ENCODE measurements at regions not wholly inside any gene's neighbourhood (a gene's known extent, or its start where the extent isn't known, plus 50 kb on each side); places are given as distances from the start of the nearest gene placed in this dataset.

GRCh38 chr2:195596840-195597239 is 60.2 kb upstream of the SLC39A10 start:
- H2AFZ ChIP-seq (ENCODE audit: low read depth, low read length), result no peak overlapping the region
- no peak overlapping the region for H3K27ac ChIP-seq (ENCODE audit: insufficient read depth, low read depth, low read length)
- dilution Hi-C loops (cut with MboI; ENCODE audit: extremely low pct_ligation_motif_present, low sequenced_read_pairs), result no loop called here
- no peak for TF ChIP-seq MYC (IDR thresholded peaks at IDR 0.05; ENCODE audit: low read depth, low read length)
- no peak for TF ChIP-seq JUN (IDR thresholded peaks at IDR 0.05; ENCODE audit: borderline replicate concordance, insufficient read depth, insufficient read length, low read depth)
- TF ChIP-seq POLR2AphosphoS5 (IDR thresholded peaks at IDR 0.05; ENCODE audit: insufficient read depth, low read depth, low read length), result no peak
- TF ChIP-seq EZH2 (IDR thresholded peaks at IDR 0.05; ENCODE audit: borderline replicate concordance, low read depth, low read length, severe bottlenecking), result no peak
- no peak for TF ChIP-seq FOS (IDR thresholded peaks at IDR 0.05; ENCODE audit: borderline replicate concordance, insufficient read depth, low read length)
- no peak for TF ChIP-seq MAX (IDR thresholded peaks at IDR 0.05; ENCODE audit: insufficient read depth, insufficient read length)
- TF ChIP-seq, protein P1, sequence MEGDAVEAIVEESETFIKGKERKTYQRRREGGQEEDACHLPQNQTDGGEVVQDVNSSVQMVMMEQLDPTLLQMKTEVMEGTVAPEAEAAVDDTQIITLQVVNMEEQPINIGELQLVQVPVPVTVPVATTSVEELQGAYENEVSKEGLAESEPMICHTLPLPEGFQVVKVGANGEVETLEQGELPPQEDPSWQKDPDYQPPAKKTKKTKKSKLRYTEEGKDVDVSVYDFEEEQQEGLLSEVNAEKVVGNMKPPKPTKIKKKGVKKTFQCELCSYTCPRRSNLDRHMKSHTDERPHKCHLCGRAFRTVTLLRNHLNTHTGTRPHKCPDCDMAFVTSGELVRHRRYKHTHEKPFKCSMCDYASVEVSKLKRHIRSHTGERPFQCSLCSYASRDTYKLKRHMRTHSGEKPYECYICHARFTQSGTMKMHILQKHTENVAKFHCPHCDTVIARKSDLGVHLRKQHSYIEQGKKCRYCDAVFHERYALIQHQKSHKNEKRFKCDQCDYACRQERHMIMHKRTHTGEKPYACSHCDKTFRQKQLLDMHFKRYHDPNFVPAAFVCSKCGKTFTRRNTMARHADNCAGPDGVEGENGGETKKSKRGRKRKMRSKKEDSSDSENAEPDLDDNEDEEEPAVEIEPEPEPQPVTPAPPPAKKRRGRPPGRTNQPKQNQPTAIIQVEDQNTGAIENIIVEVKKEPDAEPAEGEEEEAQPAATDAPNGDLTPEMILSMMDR (IDR thresholded peaks at IDR 0.05; ENCODE audit: extremely low read depth in 1 of 2, insufficient read depth in 1 of 2, low read depth in 1 of 2, low read length in 2 of 2), result no peak
- TF ChIP-seq GATA2 (IDR thresholded peaks at IDR 0.05; ENCODE audit: insufficient read depth, insufficient read length, low read depth, low read length), result no peak
- TF ChIP-seq POLR2A (IDR thresholded peaks at IDR 0.05; ENCODE audit: low read depth, low read length), result no peak
- FAIRE-seq (no peak), DNase-seq (ENCODE audit: low read depth, low spot score) (no peak)
- no peaks in the 10 kb centered on the region for H3K9me1 ChIP-seq (replicated peaks; ENCODE audit: control insufficient read depth, extremely low read depth, insufficient read depth, low read length)
- H3K9me3 ChIP-seq (replicated peaks; ENCODE audit: control insufficient read depth, insufficient read depth, low read length), result no peaks in the 10 kb centered on the region
- intact Hi-C loops (cut with micrococcal nuclease), result no loop called here
- no peaks in the 10 kb centered on the region for H3K4me1 ChIP-seq (ENCODE audit: control insufficient read depth, extremely low read depth, insufficient read depth, low read length)
- BruUV-seq (replicated peaks), result no TSS peak
- H3K79me2 ChIP-seq (ENCODE audit: control insufficient read depth, insufficient read depth, low read length), result no peaks in the 10 kb centered on the region
- no peak overlapping the region for H3K9ac ChIP-seq (replicated peaks; ENCODE audit: extremely low read depth, insufficient read depth, low read length)
- H3K4me2 ChIP-seq (ENCODE audit: insufficient read depth, low read length), result no peak overlapping the region
- no peak overlapping the region for H3K4me3 ChIP-seq (replicated peaks in 1 of 3; ENCODE audit: insufficient read depth in 1 of 3, low read depth in 1 of 3, low read length in 3 of 3)
- H3K27me3 ChIP-seq (ENCODE audit: control insufficient read depth in 2 of 2, insufficient read depth in 2 of 2, low read length in 2 of 2), result peaks cover 0 to 4% of the 10 kb centered on the region in 2 experiments
- H4K20me1 ChIP-seq (replicated peaks; ENCODE audit: control insufficient read depth, extremely low read depth, insufficient read depth, low read length), result no peaks in the 10 kb centered on the region
- POLR2A ChIA-PET, result no interaction called here
- no peaks in the 10 kb centered on the region for H3K36me3 ChIP-seq (ENCODE audit: control insufficient read depth in 2 of 2, extremely low read depth in 1 of 2, insufficient read depth in 2 of 2, low read length in 2 of 2)
- CTCF ChIA-PET, result no interaction called here

All from endothelial cell of umbilical vein (primary cell).